HCT116 (cell line): ENCODE measurements at regions not wholly inside any gene's neighbourhood (a gene's known extent, or its start where the extent isn't known, plus 50 kb on each side); places are given as distances from the start of the nearest gene placed in this dataset.

Source experiments
- ATAC-seq: fragments of 200-7000 bp; cut with Tn5 transposase; 2 replicates; pipeline ENCODE4 v1.9.1; 2020; ENCODE audit warnings: mild to moderate bottlenecking, moderate library complexity
- BruUV-seq: library from RNA; stranded (reverse); fragments of 400-500 nt; replicated peaks from 2 replicates; lab custom pipeline; 2021; lab: Mats Ljungman, UMichigan
- CTCF ChIA-PET: fragments of 300-600 bp; sonication (Branson Sonifier 250); formaldehyde crosslinking; loops from one replicate; lab custom pipeline; 2021; ENCODE audit warnings: antibody characterized with exemption; lab: Charles Lee
- POLR2A ChIA-PET: fragments of 300-600, 350-600 bp; sonication (Branson Sonifier 250); formaldehyde crosslinking; loops from one replicate; lab custom pipeline; 2021; ENCODE audit warnings: antibody characterized with exemption; lab: Charles Lee
- RAD21 ChIA-PET, 2 experiments: fragments of 300-600 bp; sonication (Branson Sonifier 250); formaldehyde crosslinking; loops; one replicate each; lab custom pipeline; 2023; ENCODE audit warnings: low total read pairs in 2 of 2; ENCODE audit not compliant: uncharacterized antibody in 2 of 2, unreplicated experiment in 2 of 2, low non-redundant PET in 1 of 2; lab: Charles Lee
- DNase-seq: peaks from one replicate; pipeline ENCODE4 v3.0.0-alpha.2; 2010; ENCODE audit warnings: low read depth, low spot score
- H2AFZ ChIP-seq: fragments of 200-600 bp; shearing (Covaris generic), sonication (generic); 2 replicates; pipeline ENCODE4 v1.6.1; 2017; ENCODE audit warnings: low read depth, mixed run types, mixed read lengths, antibody characterized with exemption, low read length; ENCODE audit not compliant: poor library complexity, severe bottlenecking
- H3K27ac ChIP-seq: 2 replicates; pipeline ENCODE4 v1.5.1; 2012; ENCODE audit warnings: low read depth, low read length
- H3K27me3 ChIP-seq: fragments of 200-600 bp; sonication (generic); 2 replicates; pipeline ENCODE4 v1.6.1; 2016; ENCODE audit warnings: mixed run types, low read length, mixed read lengths; ENCODE audit not compliant: insufficient read depth
- H3K36me3 ChIP-seq, 2 experiments: fragments of 200-500 bp in 1 of 2; fragments of 200-600 bp in 1 of 2; sonication (Bioruptor generic) in 1 of 2; sonication (generic) in 1 of 2; 2 replicates each; pipeline versions ENCODE4 v1.5.1 to v1.6.1; 2014 to 2016; ENCODE audit warnings: low read length in 2 of 2, inconsistent platforms in 1 of 2, mixed read lengths in 1 of 2, mixed run types in 1 of 2; ENCODE audit not compliant: insufficient read depth in 2 of 2, control insufficient read depth in 1 of 2
- H3K4me1 ChIP-seq, 2 experiments: fragments of 200-600 bp in 1 of 2; sonication (generic) in 1 of 2; 2 replicates each; pipeline versions ENCODE4 v1.5.1 to v1.6.1; 2012 to 2017; ENCODE audit warnings: low read length in 2 of 2, inconsistent platforms in 1 of 2, mild to moderate bottlenecking in 1 of 2, mixed read lengths in 1 of 2, mixed run types in 1 of 2, moderate library complexity in 1 of 2; ENCODE audit not compliant: insufficient read depth in 2 of 2, control insufficient read depth in 1 of 2
- H3K4me2 ChIP-seq: fragments of 200-600 bp; sonication (generic); 2 replicates; pipeline ENCODE4 v1.6.1; 2017; ENCODE audit warnings: mixed run types, low read length, mixed read lengths
- H3K4me3 ChIP-seq, 2 experiments: fragments of 200-600 bp in 1 of 2; sonication (generic) in 1 of 2; replicated peaks in 1 of 2; 2 replicates each; pipeline ENCODE4 v1.5.1; 2011 to 2016; ENCODE audit warnings: low read length in 2 of 2, control low read depth in 1 of 2, low read depth in 1 of 2, mild to moderate bottlenecking in 1 of 2, mixed read lengths in 1 of 2, mixed run types in 1 of 2
- H3K79me2 ChIP-seq: fragments of 200-600 bp; sonication (generic); 2 replicates; pipeline ENCODE4 v1.6.1; 2017; ENCODE audit warnings: mild to moderate bottlenecking, mixed run types, low read length, moderate library complexity, mixed read lengths; ENCODE audit not compliant: insufficient read depth
- H3K9ac ChIP-seq: fragments of 200-600 bp; sonication (generic); 2 replicates; pipeline ENCODE4 v1.6.1; 2016; ENCODE audit warnings: low read length, mixed read lengths
- H3K9me2 ChIP-seq: fragments of 200-600 bp; sonication (generic), shearing (Covaris generic); 2 replicates; pipeline ENCODE4 v1.6.1; 2017; ENCODE audit warnings: mixed run types, mild to moderate bottlenecking, moderate library complexity; ENCODE audit not compliant: insufficient read depth
- H3K9me3 ChIP-seq, 2 experiments: fragments of 200-500 bp in 1 of 2; fragments of 200-600 bp in 1 of 2; sonication (Bioruptor generic) in 1 of 2; sonication (generic) in 1 of 2; 2 replicates each; pipeline ENCODE4 v1.6.1; 2014 to 2017; ENCODE audit warnings: low read length in 2 of 2, mixed read lengths in 2 of 2, inconsistent platforms in 1 of 2, low read depth in 1 of 2, mild to moderate bottlenecking in 1 of 2, mixed run types in 1 of 2, moderate library complexity in 1 of 2; ENCODE audit not compliant: control insufficient read depth in 1 of 2, insufficient read depth in 1 of 2
- H4K20me1 ChIP-seq: fragments of 200-600 bp; sonication (generic), shearing (Covaris generic); 2 replicates; pipeline ENCODE4 v1.6.1; 2017; ENCODE audit warnings: mixed run types, mild to moderate bottlenecking, moderate library complexity; ENCODE audit not compliant: insufficient read depth
- CTCF ChIP-seq, 3 experiments: fragments of 200-600 bp in 1 of 3; sonication (generic) in 1 of 3; IDR thresholded peaks in 2 of 3; conservative IDR thresholded peaks in 1 of 3; 2 replicates each; pipeline ENCODE4 v1.5.1; 2012 to 2017; ENCODE audit warnings: low read depth in 2 of 3, low read length in 2 of 3, antibody characterized with exemption in 1 of 3, borderline replicate concordance in 1 of 3, control low read depth in 1 of 3, mild to moderate bottlenecking in 1 of 3, mixed read lengths in 1 of 3, mixed run types in 1 of 3, moderate library complexity in 1 of 3; ENCODE audit not compliant: insufficient read depth in 1 of 3
- EGR1 ChIP-seq: IDR thresholded peaks from 2 replicates; pipeline ENCODE4 v1.6.1; 2012; ENCODE audit warnings: low read depth
- ELF1 ChIP-seq: IDR thresholded peaks from 2 replicates; pipeline ENCODE4 v1.6.1; 2012; ENCODE audit warnings: low read depth, borderline replicate concordance
- EZH2 ChIP-seq: fragments of 200-600 bp; sonication (generic); IDR thresholded peaks from 2 replicates; pipeline ENCODE4 v1.6.1; 2017; ENCODE audit warnings: antibody characterized with exemption, mixed run types
- EZH2phosphoT487 ChIP-seq: fragments of 200-600 bp; IDR thresholded peaks from 2 replicates; pipeline ENCODE4 v1.6.1; 2018; ENCODE audit warnings: antibody characterized with exemption, borderline replicate concordance
- REST ChIP-seq: IDR thresholded peaks from 2 replicates; pipeline ENCODE4 v1.6.1; 2012; ENCODE audit warnings: low read depth
- SRF ChIP-seq: IDR thresholded peaks from 2 replicates; pipeline ENCODE4 v1.6.1; 2012; ENCODE audit warnings: low read depth
- YY1 ChIP-seq: IDR thresholded peaks from 2 replicates; pipeline ENCODE4 v1.6.1; 2011; ENCODE audit warnings: low read length, low read depth, moderate library complexity, mild to moderate bottlenecking; ENCODE audit not compliant: insufficient replicate concordance; ENCODE audit errors: extremely low read depth
- ZFX ChIP-seq: fragments of 450-650 bp; IDR thresholded peaks from 2 replicates; pipeline ENCODE4 v1.6.1; 2017
- intact Hi-C: fragments of 100-400 bp; cut with micrococcal nuclease; formaldehyde crosslinking; loops from 2 replicates; pipeline ENCODE4 v1.10.0; 2022

- Histone ChIP-seq H3K27ac (no peak overlapping the region), H3K9ac (no peak overlapping the region), H4K20me1 (no peaks in the 10 kb centered on the region), H3K4me3 (no peak overlapping the region), H3K36me3 (no peaks in the 10 kb centered on the region), H3K27me3 (no peaks in the 10 kb centered on the region), H3K9me2 (no peaks in the 10 kb centered on the region), H2AFZ (no peak overlapping the region), H3K79me2 (no peaks in the 10 kb centered on the region), H3K4me1 (peaks cover 3 to 14% of the 10 kb centered on the region in 2 experiments; a peak in 3 of 4 replicates), H3K4me2 (no peak overlapping the region), H3K9me3 (no peaks in the 10 kb centered on the region)
- ATAC-seq (no peak), DNase-seq (no peak)
- intact Hi-C loops = no loop called here
- BruUV-seq = no TSS peak
- RAD21 ChIA-PET = no interaction called here
- TF ChIP-seq EZH2phosphoT487 (no peak), YY1 (no peak), EZH2 (no peak), SRF (no peak), ELF1 (no peak), ZFX (no peak), EGR1 (no peak), REST (no peak), CTCF (IDR thresholded peaks at IDR 0.05 in 2 of 3, conservative IDR thresholded peaks at IDR 0.05 in 1 of 3; ENCODE audit: borderline replicate concordance in 1 of 3, insufficient read depth in 1 of 3, low read depth in 2 of 3, low read length in 2 of 3) (no peak)
- POLR2A ChIA-PET = no interaction called here
- CTCF ChIA-PET = no interaction called here
These were observed 242.9 kb upstream of the PITX2 start for GRCh38 chr4:110865611-110866259.
